Mesodermal cell (in vitro differentiated cells): ENCODE measurements at regions not wholly inside any gene's neighbourhood (a gene's known extent, or its start where the extent isn't known, plus 50 kb on each side); places are given as distances from the start of the nearest gene placed in this dataset.

Source experiments
- H3K27ac ChIP-seq: 2 replicates; pipeline ENCODE4 v1.7.0; 2013; ENCODE audit warnings: mild to moderate bottlenecking, low read depth, low read length, moderate library complexity; ENCODE audit not compliant: severe bottlenecking
- H3K36me3 ChIP-seq: 2 replicates; pipeline ENCODE4 v1.7.1; 2013; ENCODE audit warnings: mild to moderate bottlenecking, low read length, moderate library complexity; ENCODE audit not compliant: control insufficient read depth, insufficient read depth
- H3K4me1 ChIP-seq: one replicate; pipeline ENCODE4 v1.7.1; 2013; ENCODE audit warnings: mild to moderate bottlenecking, low read length; ENCODE audit not compliant: insufficient read depth, control insufficient read depth, poor library complexity, severe bottlenecking
- H3K4me3 ChIP-seq: 2 replicates; pipeline ENCODE4 v1.7.0; 2013; ENCODE audit warnings: low read length, control low read depth, mild to moderate bottlenecking; ENCODE audit not compliant: insufficient read depth, poor library complexity, severe bottlenecking; ENCODE audit errors: extremely low read depth
- H3K9me3 ChIP-seq: 2 replicates; pipeline ENCODE4 v1.7.1; 2013; ENCODE audit warnings: mild to moderate bottlenecking, low read length, moderate library complexity; ENCODE audit not compliant: control insufficient read depth
- WGBS, 2 experiments: methylation state at CpG; one replicate each; pipeline ENCODE4 v1.1.5; 2013; ENCODE audit warnings: missing lambda C conversion rate in 2 of 2; ENCODE audit not compliant: insufficient coverage in 2 of 2; 5-methylcytosine and 5-hydroxymethylcytosine counted together

- Histone ChIP-seq H3K4me3 (no peak overlapping the region), H3K9me3 (no peaks in the 10 kb centered on the region), H3K27ac (no peak overlapping the region), H3K36me3 (no peaks in the 10 kb centered on the region), H3K4me1 (peaks cover 14% of the 10 kb centered on the region)
- no CpG with 5 or more reads among the region's 7 CpGs for WGBS, 2 experiments
These were observed 53.8 kb upstream of the ATXN3L start for GRCh38 chrX:13373431-13374187.

GRCh38 chrX:13373027-13373426, 53.2 kb upstream of the ATXN3L start:
- Histone ChIP-seq H3K9me3 (no peaks in the 10 kb centered on the region), H3K27ac (no peak overlapping the region)
- WGBS, 2 experiments = no CpG with 5 or more reads among the region's 1 CpG

GRCh38 chrX:13372203-13372980, 52.5 kb upstream of the ATXN3L start:
- peaks cover 14% of the 10 kb centered on the region for H3K4me1 ChIP-seq
- H3K36me3 ChIP-seq = no peaks in the 10 kb centered on the region
- H3K9me3 ChIP-seq = no peaks in the 10 kb centered on the region
- H3K27ac ChIP-seq = no peak overlapping the region
- H3K4me3 ChIP-seq = no peak overlapping the region
- WGBS, 2 experiments = 100% methylated on average over 1 of the region's 2 CpGs; no CpG with 5 or more reads in 1 of the 2 experiments

More at GRCh38 chrX:13373027-13373426, 53.2 kb upstream of the ATXN3L start:
- Histone ChIP-seq H3K4me1 (peaks cover 14% of the 10 kb centered on the region), H3K4me3 (no peak overlapping the region), H3K36me3 (no peaks in the 10 kb centered on the region)

GRCh38 chrX:13371186-13371585, 51.3 kb upstream of the ATXN3L start:
- H3K36me3 ChIP-seq = no peaks in the 10 kb centered on the region
- H3K27ac ChIP-seq = no peak overlapping the region
- no peak overlapping the region for H3K4me3 ChIP-seq
- peaks cover 14% of the 10 kb centered on the region for H3K4me1 ChIP-seq
- no peaks in the 10 kb centered on the region for H3K9me3 ChIP-seq

- Histone ChIP-seq H3K9me3 (no peaks in the 10 kb centered on the region), H3K4me1 (peaks cover 14% of the 10 kb centered on the region), H3K36me3 (no peaks in the 10 kb centered on the region), H3K4me3 (no peak overlapping the region), H3K27ac (no peak overlapping the region)
- WGBS, 2 experiments = no CpG with 5 or more reads among the region's 1 CpG
These were observed 50.9 kb upstream of the ATXN3L start for GRCh38 chrX:13370713-13371112.
